ENCODE measurements at regions not wholly inside any gene's neighbourhood (a gene's known extent, or its start where the extent isn't known, plus 50 kb on each side); places are given as distances from the start of the nearest gene placed in this dataset.

DNA sequence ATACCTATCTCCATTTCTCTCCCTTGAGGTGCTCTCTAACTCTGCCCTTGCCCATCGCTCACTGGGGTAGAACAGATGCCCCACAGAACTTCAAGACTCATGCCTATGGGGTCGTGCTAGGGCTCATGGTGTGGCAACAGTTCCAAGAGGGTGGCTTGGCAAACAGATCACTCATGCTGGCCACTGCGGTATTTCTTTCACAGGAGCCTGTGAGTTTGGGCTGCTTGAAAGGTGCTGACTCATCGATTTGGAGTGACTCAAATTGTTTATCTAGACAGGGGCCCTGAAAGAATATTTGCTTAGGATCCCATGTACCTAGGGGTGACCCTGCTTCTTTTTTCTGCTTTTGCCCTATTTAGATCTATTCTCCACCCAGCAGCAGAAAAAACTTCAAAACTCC is 69.9 kb downstream of the IRX5 start:
- TF ChIP-seq CTCF (conservative IDR thresholded peaks at IDR 0.05; ENCODE audit: low read length) (no peak), EZH2phosphoT487 (IDR thresholded peaks at IDR 0.05; ENCODE audit: borderline replicate concordance, low read depth, low read length) (no peak)
